Activated CD8-positive, alpha-beta T cell treated with anti-CD3 and anti-CD28 coated beads for 36 hours (primary cell): ENCODE measurements at regions not wholly inside any gene's neighbourhood (a gene's known extent, or its start where the extent isn't known, plus 50 kb on each side); places are given as distances from the start of the nearest gene placed in this dataset.

ENCODE experiments used
- ATAC-seq: fragments of 200-7000 bp; cut with Tn5 transposase; one replicate; pipeline ENCODE4 v1.10.0; 2021; ENCODE audit warnings: mild to moderate bottlenecking, moderate library complexity
- CTCF ChIA-PET: fragments of 350-600 bp; sonication (Branson Sonifier 250); formaldehyde crosslinking; loops from one replicate; lab custom pipeline; 2021; ENCODE audit warnings: antibody characterized with exemption; lab: Charles Lee
- POLR2A ChIA-PET: fragments of 350-600 bp; sonication (Branson Sonifier 250); formaldehyde crosslinking; loops from one replicate; lab custom pipeline; 2021; ENCODE audit warnings: antibody characterized with exemption; lab: Charles Lee
- DNase-seq: peaks from one replicate; pipeline ENCODE4 v3.0.0-alpha.2; 2020
- H3K27ac Mint-ChIP-seq: one replicate; pipeline ENCODE4 v1.8.0; 2021; ENCODE audit warnings: mild to moderate bottlenecking, mixed read lengths
- H3K27me3 Mint-ChIP-seq: one replicate; pipeline ENCODE4 v1.8.0; 2021; ENCODE audit warnings: mixed read lengths
- H3K36me3 Mint-ChIP-seq: one replicate; pipeline ENCODE4 v1.8.0; 2021; ENCODE audit warnings: low read depth, mixed read lengths
- H3K4me1 Mint-ChIP-seq: one replicate; pipeline ENCODE4 v1.8.0; 2021; ENCODE audit warnings: low read depth, mixed read lengths
- H3K4me3 Mint-ChIP-seq: one replicate; pipeline ENCODE4 v1.8.0; 2021; ENCODE audit warnings: mild to moderate bottlenecking, moderate library complexity, mixed read lengths
- H3K9me3 Mint-ChIP-seq: one replicate; pipeline ENCODE4 v1.8.0; 2021; ENCODE audit warnings: mixed read lengths
- CTCF ChIP-seq: fragments of 200-600 bp; IDR thresholded peaks from one replicate; pipeline ENCODE4 v1.8.0; 2022; ENCODE audit warnings: antibody characterized with exemption, mild to moderate bottlenecking
- intact Hi-C: fragments of 100-400 bp; cut with micrococcal nuclease; formaldehyde crosslinking; loops from one replicate; pipeline ENCODE4 v1.10.0; 2022

GRCh38 chr18:22699629-22700028 lies 233.5 kb upstream of the RBBP8 start:
- CTCF ChIA-PET, result interaction anchor here (0.6 kb wide), 1 partner anchor 76 kb away, joined by 3 read pairs; no protein-coding TSS in a partner anchor
- Mint-ChIP-seq H3K4me3 (no peak overlapping the region), H3K9me3 (no peaks in the 10 kb centered on the region), H3K27ac (no peak overlapping the region), H3K27me3 (peaks cover 6% of the 10 kb centered on the region), H3K36me3 (no peaks in the 10 kb centered on the region), H3K4me1 (no peaks in the 10 kb centered on the region)
- intact Hi-C loops, result loop anchor here (10.0 kb wide), 1 partner anchor 55 kb away; no protein-coding TSS in a partner anchor
- no peak for TF ChIP-seq CTCF
- POLR2A ChIA-PET, result no interaction called here
- no peak for DNase-seq
- no peak for ATAC-seq

GRCh38 chr18:22700920-22701319 lies 232.2 kb upstream of the RBBP8 start:
- intact Hi-C loops, result no loop called here
- DNase-seq (no peak), ATAC-seq (no peak)
- H3K9me3 Mint-ChIP-seq, result no peaks in the 10 kb centered on the region
- no peak overlapping the region for H3K4me3 Mint-ChIP-seq
- POLR2A ChIA-PET, result no interaction called here
- CTCF ChIA-PET, result no interaction called here
- no peaks in the 10 kb centered on the region for H3K4me1 Mint-ChIP-seq
- no peak for TF ChIP-seq CTCF
- no peaks in the 10 kb centered on the region for H3K36me3 Mint-ChIP-seq
- H3K27me3 Mint-ChIP-seq, result peaks cover 6% of the 10 kb centered on the region
- no peak overlapping the region for H3K27ac Mint-ChIP-seq

DNA sequence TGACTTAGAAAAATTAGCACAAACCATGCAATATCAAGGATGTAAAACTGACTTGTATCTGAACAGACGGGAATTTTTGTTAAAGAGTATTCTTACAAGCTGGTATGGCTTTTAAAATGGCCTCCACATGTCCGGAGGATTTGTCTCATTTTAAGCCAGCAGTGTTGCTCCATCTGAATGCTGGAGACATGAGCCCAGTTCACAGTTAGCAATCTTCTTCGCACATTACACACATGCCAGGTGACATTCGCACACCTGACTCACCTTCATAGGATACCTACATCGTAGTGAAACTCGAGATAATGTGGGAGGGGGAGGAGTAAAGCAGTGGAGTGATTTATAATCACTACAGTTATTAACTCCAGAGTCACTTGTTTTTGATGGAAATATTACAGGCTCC lies 231.8 kb upstream of the RBBP8 start:
- DNase-seq (no peak), ATAC-seq (no peak)
- H3K9me3 Mint-ChIP-seq, result no peaks in the 10 kb centered on the region
- H3K27ac Mint-ChIP-seq, result no peak overlapping the region
- no peaks in the 10 kb centered on the region for H3K4me1 Mint-ChIP-seq
- ChIA-PET POLR2A (no interaction called here), CTCF (no interaction called here)
- intact Hi-C loops, result no loop called here
- H3K36me3 Mint-ChIP-seq, result no peaks in the 10 kb centered on the region
- no peak overlapping the region for H3K4me3 Mint-ChIP-seq
- peaks cover 7% of the 10 kb centered on the region for H3K27me3 Mint-ChIP-seq
- TF ChIP-seq CTCF, result no peak

DNA sequence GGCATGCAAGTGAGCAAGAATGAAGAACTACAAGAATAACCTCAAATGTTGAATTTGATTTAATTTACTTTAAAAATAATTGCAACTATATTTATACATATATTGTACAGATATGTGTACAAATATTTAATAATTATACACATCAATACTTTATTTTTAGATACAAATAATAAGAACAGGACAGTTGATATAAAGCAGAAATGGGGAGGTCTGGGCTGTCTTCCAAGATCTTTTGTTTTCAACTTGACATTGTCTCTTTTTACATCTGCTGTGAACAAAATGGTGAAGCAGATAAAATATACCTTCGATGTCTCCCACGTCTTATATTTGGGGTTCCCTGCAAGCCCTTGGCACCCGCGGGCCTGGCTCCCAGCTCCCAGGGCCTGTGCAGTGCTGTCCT lies 231.3 kb upstream of the RBBP8 start:
- TF ChIP-seq CTCF, result no peak
- intact Hi-C loops, result no loop called here
- Mint-ChIP-seq H3K4me3 (no peak overlapping the region), H3K36me3 (no peaks in the 10 kb centered on the region), H3K27me3 (peaks cover 7% of the 10 kb centered on the region), H3K9me3 (no peaks in the 10 kb centered on the region), H3K4me1 (no peaks in the 10 kb centered on the region), H3K27ac (no peak overlapping the region)
- ChIA-PET CTCF (no interaction called here), POLR2A (no interaction called here)
- DNase-seq (no peak), ATAC-seq (no peak)

GRCh38 chr18:22702806-22703205 lies 230.3 kb upstream of the RBBP8 start:
- no peak for ATAC-seq
- H3K36me3 Mint-ChIP-seq, result no peaks in the 10 kb centered on the region
- H3K27ac Mint-ChIP-seq, result no peak overlapping the region
- H3K4me1 Mint-ChIP-seq, result no peaks in the 10 kb centered on the region
- no peak overlapping the region for H3K4me3 Mint-ChIP-seq
- intact Hi-C loops, result no loop called here
- no peak for DNase-seq
- H3K9me3 Mint-ChIP-seq, result no peaks in the 10 kb centered on the region
- ChIA-PET CTCF (interaction anchor here (1.3 kb wide), 1 partner anchor 11 kb away, joined by 3 read pairs; no protein-coding TSS in a partner anchor), POLR2A (no interaction called here)
- no peak for TF ChIP-seq CTCF
- peaks cover 7% of the 10 kb centered on the region for H3K27me3 Mint-ChIP-seq
